Neural progenitor cell (in vitro differentiated cells): ENCODE measurements at regions not wholly inside any gene's neighbourhood (a gene's known extent, or its start where the extent isn't known, plus 50 kb on each side); places are given as distances from the start of the nearest gene placed in this dataset.

Source experiments
- DNase-seq: peaks from one replicate; pipeline ENCODE4 v3.0.0-alpha.2; 2016; ENCODE audit warnings: low spot score
- H2AFZ ChIP-seq: fragments of 200-600 bp; sonication (generic); replicated peaks from 2 replicates; pipeline ENCODE4 v1.6.1; 2016; ENCODE audit warnings: antibody characterized with exemption
- H3F3A ChIP-seq: fragments of 200-600 bp; sonication (generic); 2 replicates; pipeline ENCODE4 v1.6.1; 2016; ENCODE audit warnings: antibody characterized with exemption, low read depth
- H3K27ac ChIP-seq: fragments of 200-600 bp; sonication (generic); 2 replicates; pipeline ENCODE4 v1.5.1; 2016; ENCODE audit warnings: mild to moderate bottlenecking
- H3K27me3 ChIP-seq: fragments of 200-600 bp; sonication (generic); 2 replicates; pipeline ENCODE4 v1.6.1; 2016; ENCODE audit warnings: mild to moderate bottlenecking, moderate library complexity
- H3K36me3 ChIP-seq: fragments of 200-600 bp; sonication (generic); 2 replicates; pipeline ENCODE4 v1.5.1; 2016
- H3K4me1 ChIP-seq: fragments of 200-600 bp; sonication (generic); 2 replicates; pipeline ENCODE4 v1.6.1; 2016; ENCODE audit warnings: mixed run types
- H3K4me2 ChIP-seq: fragments of 200-600 bp; sonication (generic); 2 replicates; pipeline ENCODE4 v1.6.1; 2016
- H3K4me3 ChIP-seq: fragments of 200-600 bp; sonication (generic); 2 replicates; pipeline ENCODE4 v1.5.1; 2016
- H3K79me2 ChIP-seq: fragments of 200-600 bp; sonication (generic); 2 replicates; pipeline ENCODE4 v1.6.1; 2016; ENCODE audit warnings: low read depth
- H3K9ac ChIP-seq: fragments of 200-600 bp; sonication (generic); 2 replicates; pipeline ENCODE4 v1.6.1; 2016
- H3K9me3 ChIP-seq: fragments of 200-600 bp; sonication (generic); 2 replicates; pipeline ENCODE4 v1.5.1; 2016; ENCODE audit warnings: low read depth
- H4K20me1 ChIP-seq: fragments of 200-600 bp; sonication (generic); 2 replicates; pipeline ENCODE4 v1.6.1; 2016; ENCODE audit warnings: low read depth
- H3K27ac Mint-ChIP-seq: 3 replicates; pipeline ENCODE4 v1.8.0; 2021; ENCODE audit warnings: mixed read lengths
- H3K27me3 Mint-ChIP-seq: 2 replicates; pipeline ENCODE4 v1.8.0; 2022; ENCODE audit warnings: low read depth, mild to moderate bottlenecking, inconsistent platforms, moderate library complexity, mixed read lengths; ENCODE audit not compliant: insufficient read depth
- H3K36me3 Mint-ChIP-seq: 3 replicates; pipeline ENCODE4 v1.8.0; 2021; ENCODE audit warnings: mixed read lengths
- H3K4me1 Mint-ChIP-seq: 3 replicates; pipeline ENCODE4 v1.8.0; 2021; ENCODE audit warnings: mixed read lengths
- H3K4me3 Mint-ChIP-seq: 3 replicates; pipeline ENCODE4 v1.8.0; 2021; ENCODE audit warnings: mild to moderate bottlenecking, moderate library complexity, mixed read lengths
- H3K9me3 Mint-ChIP-seq: 3 replicates; pipeline ENCODE4 v1.8.0; 2020; ENCODE audit warnings: mixed read lengths
- EZH2 ChIP-seq: fragments of 200-600 bp; sonication (generic); IDR thresholded peaks from 2 replicates; pipeline ENCODE4 v1.6.1; 2017; ENCODE audit warnings: antibody characterized with exemption, mild to moderate bottlenecking, moderate library complexity
- EZH2phosphoT487 ChIP-seq: fragments of 200-600 bp; sonication (generic); IDR thresholded peaks from 2 replicates; pipeline ENCODE4 v1.6.1; 2017; ENCODE audit warnings: antibody characterized with exemption
- TF ChIP-seq, protein P1 (sequence below): fragments of 200-600 bp; sonication (generic); IDR thresholded peaks from 2 replicates; pipeline ENCODE4 v1.5.1; 2017; ENCODE audit warnings: antibody characterized with exemption, mild to moderate bottlenecking

- DNase-seq = no peak
- Mint-ChIP-seq H3K9me3 (no peaks in the 10 kb centered on the region), H3K27ac (peak overlapping the region; percentile 52), H3K36me3 (no peaks in the 10 kb centered on the region), H3K27me3 (peaks cover 4% of the 10 kb centered on the region), H3K4me3 (no peak overlapping the region), H3K4me1 (peaks cover 38% of the 10 kb centered on the region)
- Histone ChIP-seq H3K4me2 (peak overlapping the region; percentile 36), H3K79me2 (no peaks in the 10 kb centered on the region), H3F3A (peaks cover 6% of the 10 kb centered on the region), H3K27me3 (no peaks in the 10 kb centered on the region), H3K9ac (no peak overlapping the region), H3K4me3 (no peak overlapping the region), H4K20me1 (no peaks in the 10 kb centered on the region), H2AFZ (peak overlapping the region; percentile 32), H3K9me3 (no peaks in the 10 kb centered on the region), H3K4me1 (peaks cover 11% of the 10 kb centered on the region), H3K27ac (no peak overlapping the region), H3K36me3 (no peaks in the 10 kb centered on the region)
- no peak for TF ChIP-seq EZH2
- TF ChIP-seq EZH2phosphoT487 = no peak
Measured at GRCh38 chr11:32213223-32213622, 122.3 kb downstream of the RCN1 start.

GRCh38 chr11:32215157-32215556 lies 124.3 kb downstream of the RCN1 start:
- H3K4me1 Mint-ChIP-seq = peaks cover 33% of the 10 kb centered on the region
- TF ChIP-seq, protein P1, sequence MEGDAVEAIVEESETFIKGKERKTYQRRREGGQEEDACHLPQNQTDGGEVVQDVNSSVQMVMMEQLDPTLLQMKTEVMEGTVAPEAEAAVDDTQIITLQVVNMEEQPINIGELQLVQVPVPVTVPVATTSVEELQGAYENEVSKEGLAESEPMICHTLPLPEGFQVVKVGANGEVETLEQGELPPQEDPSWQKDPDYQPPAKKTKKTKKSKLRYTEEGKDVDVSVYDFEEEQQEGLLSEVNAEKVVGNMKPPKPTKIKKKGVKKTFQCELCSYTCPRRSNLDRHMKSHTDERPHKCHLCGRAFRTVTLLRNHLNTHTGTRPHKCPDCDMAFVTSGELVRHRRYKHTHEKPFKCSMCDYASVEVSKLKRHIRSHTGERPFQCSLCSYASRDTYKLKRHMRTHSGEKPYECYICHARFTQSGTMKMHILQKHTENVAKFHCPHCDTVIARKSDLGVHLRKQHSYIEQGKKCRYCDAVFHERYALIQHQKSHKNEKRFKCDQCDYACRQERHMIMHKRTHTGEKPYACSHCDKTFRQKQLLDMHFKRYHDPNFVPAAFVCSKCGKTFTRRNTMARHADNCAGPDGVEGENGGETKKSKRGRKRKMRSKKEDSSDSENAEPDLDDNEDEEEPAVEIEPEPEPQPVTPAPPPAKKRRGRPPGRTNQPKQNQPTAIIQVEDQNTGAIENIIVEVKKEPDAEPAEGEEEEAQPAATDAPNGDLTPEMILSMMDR = no peak
- no peak for TF ChIP-seq EZH2phosphoT487
- TF ChIP-seq EZH2 = no peak
- no peak overlapping the region for H3K27ac Mint-ChIP-seq

DNA sequence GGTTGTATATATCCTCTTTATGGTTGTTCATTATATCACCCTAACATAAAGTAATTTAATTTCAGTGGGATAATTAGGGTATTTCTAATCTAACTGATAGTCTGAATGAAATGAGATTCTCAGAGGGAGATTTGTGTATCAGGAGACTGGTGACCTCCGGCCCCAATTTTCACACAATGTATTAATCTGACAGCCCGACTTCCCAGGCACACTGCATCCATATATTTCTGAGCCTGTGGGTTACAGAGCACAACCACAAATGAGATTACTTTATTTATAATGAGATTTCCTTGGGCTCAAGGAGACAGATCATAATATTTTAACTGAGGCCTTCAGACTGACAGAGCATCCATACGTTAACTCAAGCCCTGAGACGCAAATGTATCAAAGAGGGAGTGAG lies 125.9 kb downstream of the RCN1 start:
- Mint-ChIP-seq H3K4me1 (peaks cover 33% of the 10 kb centered on the region), H3K4me3 (no peak overlapping the region), H3K9me3 (no peaks in the 10 kb centered on the region), H3K27ac (peak overlapping the region; percentile 55), H3K36me3 (no peaks in the 10 kb centered on the region), H3K27me3 (peaks cover 7% of the 10 kb centered on the region)
- H3K27ac ChIP-seq = no peak overlapping the region
- no peak overlapping the region for H3K4me2 ChIP-seq
- H3K36me3 ChIP-seq = no peaks in the 10 kb centered on the region
- H3K4me3 ChIP-seq = no peak overlapping the region
- no peaks in the 10 kb centered on the region for H4K20me1 ChIP-seq
- DNase-seq = no peak
- no peaks in the 10 kb centered on the region for H3K79me2 ChIP-seq
- no peak overlapping the region for H2AFZ ChIP-seq
- H3K27me3 ChIP-seq = no peaks in the 10 kb centered on the region
- TF ChIP-seq EZH2phosphoT487 = no peak
- no peak for TF ChIP-seq EZH2
- TF ChIP-seq, protein P1 = no peak
- no peaks in the 10 kb centered on the region for H3K9me3 ChIP-seq
- peaks cover 6% of the 10 kb centered on the region for H3F3A ChIP-seq
- H3K4me1 ChIP-seq = peaks cover 11% of the 10 kb centered on the region
- H3K9ac ChIP-seq = no peak overlapping the region

More at GRCh38 chr11:32215157-32215556, 124.3 kb downstream of the RCN1 start:
- DNase-seq = no peak
- no peaks in the 10 kb centered on the region for H4K20me1 ChIP-seq
- no peak overlapping the region for H3K9ac ChIP-seq
- Mint-ChIP-seq H3K9me3 (no peaks in the 10 kb centered on the region), H3K27me3 (peaks cover 6% of the 10 kb centered on the region), H3K36me3 (no peaks in the 10 kb centered on the region), H3K4me3 (no peak overlapping the region)
- H3K79me2 ChIP-seq = no peaks in the 10 kb centered on the region
- no peaks in the 10 kb centered on the region for H3K9me3 ChIP-seq
- no peaks in the 10 kb centered on the region for H3K27me3 ChIP-seq
- H3K4me1 ChIP-seq = peaks cover 11% of the 10 kb centered on the region
- no peaks in the 10 kb centered on the region for H3K36me3 ChIP-seq
- H3F3A ChIP-seq = peaks cover 6% of the 10 kb centered on the region
- H3K4me2 ChIP-seq = no peak overlapping the region
- no peak overlapping the region for H3K4me3 ChIP-seq
- H3K27ac ChIP-seq = no peak overlapping the region
- no peak overlapping the region for H2AFZ ChIP-seq

GRCh38 chr11:32219320-32219719 lies 128.4 kb downstream of the RCN1 start:
- Histone ChIP-seq H3K4me2 (no peak overlapping the region), H3K27me3 (no peaks in the 10 kb centered on the region), H3K79me2 (no peaks in the 10 kb centered on the region), H4K20me1 (no peaks in the 10 kb centered on the region), H3K9me3 (no peaks in the 10 kb centered on the region), H3K27ac (no peak overlapping the region), H3K4me3 (no peak overlapping the region), H3F3A (no peaks in the 10 kb centered on the region), H3K4me1 (no peaks in the 10 kb centered on the region), H2AFZ (no peak overlapping the region), H3K36me3 (no peaks in the 10 kb centered on the region), H3K9ac (no peak overlapping the region)
- Mint-ChIP-seq H3K36me3 (no peaks in the 10 kb centered on the region), H3K4me3 (no peak overlapping the region), H3K27ac (no peak overlapping the region), H3K4me1 (peaks cover 26% of the 10 kb centered on the region), H3K9me3 (no peaks in the 10 kb centered on the region), H3K27me3 (peaks cover 5% of the 10 kb centered on the region)
- DNase-seq = no peak
- no peak for TF ChIP-seq EZH2phosphoT487
- TF ChIP-seq, protein P1 = no peak
- TF ChIP-seq EZH2 = no peak
